Pancreas (tissue), 10 donors: ENCODE measurements at regions not wholly inside any gene's neighbourhood (a gene's known extent, or its start where the extent isn't known, plus 50 kb on each side); places are given as distances from the start of the nearest gene placed in this dataset.

Experiments
- ATAC-seq, 4 donors: fragments of 200-7000 bp; cut with Tn5 transposase; one replicate each; pipeline versions ENCODE4 v1.8.0 to v1.9.1; 2020; ENCODE audit warnings: mild to moderate bottlenecking in 4 of 4, moderate library complexity in 4 of 4
- DNase-seq, 6 donors: peaks; one replicate each; pipeline ENCODE4 v3.0.0-alpha.2; 2020
- FAIRE-seq: peaks from 2 replicates; lab custom pipeline; 2012; peaks lifted over from hg19 to GRCh38; lab: Jason Lieb, UNC
- H3K27ac ChIP-seq, 4 donors: fragments of 200-600 bp; sonication (generic); 1 replicate in 3 of 4; 2 replicates in 1 of 4; pipeline versions ENCODE4 v1.5.0 to v1.8.0; 2020
- H3K27me3 ChIP-seq, 4 donors: fragments of 200-600 bp; one replicate each; pipeline ENCODE4 v1.8.0; 2021
- H3K36me3 ChIP-seq, 3 donors: fragments of 200-600 bp; sonication (generic) in 1 of 3; one replicate each; pipeline versions ENCODE4 v1.5.0 to v1.8.0; 2020 to 2021
- H3K4me1 ChIP-seq, 3 donors: fragments of 200-600 bp; one replicate each; pipeline ENCODE4 v1.8.0; 2021
- H3K4me3 ChIP-seq, 4 donors: fragments of 200-600 bp; sonication (generic) in 2 of 4; one replicate each; pipeline versions ENCODE4 v1.5.0 to v1.8.0; 2020 to 2021
- H3K9me3 ChIP-seq, 4 donors: fragments of 200-600 bp; one replicate each; pipeline ENCODE4 v1.8.0; 2021
- CTCF ChIP-seq, 4 donors: fragments of 200-600 bp; sonication (generic) in 3 of 4; IDR thresholded peaks; one replicate each; pipeline versions ENCODE4 v1.5.0 to v1.8.0; 2021; ENCODE audit warnings: antibody characterized with exemption in 4 of 4
- WGBS, 2 donors: extraction: QIAGEN DNeasy Blood & Tissue Kit; methylation state at CpG; one replicate each; pipeline ENCODE4 v1.1.7; 2013; 5-methylcytosine and 5-hydroxymethylcytosine counted together
- intact Hi-C, 3 donors: fragments of 100-400 bp; cut with DNase I; formaldehyde crosslinking; loops; one replicate each; pipeline versions ENCODE4 v1.11.1 to v1.14.2; 2022
- donor health status: healthy with polysubstance abuse.
- donor health status: DM: no; HTN: no; CAD: no; lungs with moderate emphysema.
- donor health status: DM: no; HTN: no; CAD: no.
- donor health status: control.
- donor health status: control.
- donor health status: Bipolar disorder and iron deficiency.
- donor health status: DM: yes; HTN: yes; CAD: no.
- donor health status: DM: no; HTN: no; CAD: no.
- donor health status: DM: no; HTN: no; CAD: no.
- donor health status: DM: yes; HTN: yes; CAD: no.

- 79 to 80% methylated on average over 9 of the region's 9 CpGs for WGBS, 2 donors
- Histone ChIP-seq H3K27me3 (no peaks in the 10 kb centered on the region), H3K36me3 (no peaks in the 10 kb centered on the region), H3K9me3 (no peaks in the 10 kb centered on the region), H3K4me3 (no peak overlapping the region), H3K4me1 (no peaks in the 10 kb centered on the region), H3K27ac (no peak overlapping the region)
- intact Hi-C loops: no loop called here
- DNase-seq: peak in 4 of 6 donors; percentile 2 to 32 (median 18)
- TF ChIP-seq CTCF (IDR thresholded peaks at IDR 0.05): no peak
- FAIRE-seq: no peak
- ATAC-seq: no peak
These were observed 196.1 kb downstream of the DLL1 start for GRCh38 chr6:170094686-170095272.

GRCh38 chr6:170093658-170094596 is 197.0 kb downstream of the DLL1 start:
- DNase-seq (peak in 4 of 6 donors; percentile 5 to 62 (median 33)), ATAC-seq (no peak), FAIRE-seq (no peak)
- WGBS, 2 donors: 82 to 86% methylated on average over 33 to 37 of the region's 37 CpGs
- Histone ChIP-seq H3K36me3 (no peaks in the 10 kb centered on the region), H3K27ac (no peak overlapping the region), H3K9me3 (no peaks in the 10 kb centered on the region), H3K4me3 (no peak overlapping the region), H3K27me3 (no peaks in the 10 kb centered on the region), H3K4me1 (no peaks in the 10 kb centered on the region)
- no peak for TF ChIP-seq CTCF (IDR thresholded peaks at IDR 0.05)
- intact Hi-C loops: no loop called here

GRCh38 chr6:170093276-170093657 is 197.6 kb downstream of the DLL1 start:
- Histone ChIP-seq H3K9me3 (no peaks in the 10 kb centered on the region), H3K27me3 (no peaks in the 10 kb centered on the region), H3K36me3 (no peaks in the 10 kb centered on the region), H3K4me1 (no peaks in the 10 kb centered on the region), H3K27ac (no peak overlapping the region), H3K4me3 (no peak overlapping the region)
- WGBS, 2 donors: 58 to 72% methylated on average over 17 of the region's 17 CpGs
- peak in 1 of 6 donors; percentile 7 for DNase-seq
- no peak for ATAC-seq
- intact Hi-C loops: no loop called here
- no peak for FAIRE-seq
- TF ChIP-seq CTCF (IDR thresholded peaks at IDR 0.05): no peak

GRCh38 chr6:170092826-170093225 is 198.1 kb downstream of the DLL1 start:
- Histone ChIP-seq H3K4me1 (no peaks in the 10 kb centered on the region), H3K4me3 (no peak overlapping the region), H3K27ac (no peak overlapping the region), H3K36me3 (no peaks in the 10 kb centered on the region), H3K27me3 (no peaks in the 10 kb centered on the region), H3K9me3 (no peaks in the 10 kb centered on the region)
- 73 to 88% methylated on average over 15 of the region's 15 CpGs for WGBS, 2 donors
- intact Hi-C loops: no loop called here
- no peak for DNase-seq
- TF ChIP-seq CTCF (IDR thresholded peaks at IDR 0.05): no peak
- FAIRE-seq: no peak
- ATAC-seq: no peak
